Left lung (tissue), 4 donors: ENCODE measurements at regions not wholly inside any gene's neighbourhood (a gene's known extent, or its start where the extent isn't known, plus 50 kb on each side); places are given as distances from the start of the nearest gene placed in this dataset.

ENCODE experiments used
- ATAC-seq: fragments of 200-7000 bp; cut with Tn5 transposase; one replicate; pipeline ENCODE4 v1.9.1; 2020; ENCODE audit warnings: moderate library complexity
- DNase-seq, 4 donors: peaks; one replicate each; pipeline ENCODE4 v3.0.0-alpha.2; 2013 to 2020
- H3K27ac ChIP-seq, 2 donors: fragments of 200-600 bp; sonication (generic) in 1 of 2; one replicate each; pipeline versions ENCODE4 v1.5.0 to v1.8.0; 2020 to 2021
- H3K27me3 ChIP-seq, 2 donors: fragments of 200-600 bp; sonication (generic) in 1 of 2; one replicate each; pipeline versions ENCODE4 v1.5.0 to v1.8.0; 2020 to 2021
- H3K36me3 ChIP-seq, 2 donors: fragments of 200-600 bp; sonication (generic) in 1 of 2; one replicate each; pipeline versions ENCODE4 v1.5.0 to v1.8.0; 2020 to 2021
- H3K4me1 ChIP-seq, 2 donors: fragments of 200-600 bp; one replicate each; pipeline ENCODE4 v1.8.0; 2021
- H3K4me3 ChIP-seq, 2 donors: fragments of 200-600 bp; sonication (generic) in 1 of 2; one replicate each; pipeline versions ENCODE4 v1.5.0 to v1.8.0; 2020 to 2021; ENCODE audit warnings: mild to moderate bottlenecking in 1 of 2
- H3K9me3 ChIP-seq, 2 donors: fragments of 200-600 bp; sonication (generic) in 1 of 2; one replicate each; pipeline versions ENCODE4 v1.5.0 to v1.8.0; 2020 to 2021
- intact Hi-C, 2 donors: fragments of 100-400 bp; cut with DNase I; formaldehyde crosslinking; loops; one replicate each; pipeline versions ENCODE4 v1.11.2 to v1.14.2; 2022
- TF ChIP-seq, protein P1 (sequence below), 2 donors: fragments of 200-600 bp; sonication (generic) in 1 of 2; IDR thresholded peaks; one replicate each; pipeline versions ENCODE4 v1.5.0 to v1.8.0; 2021; ENCODE audit warnings: antibody characterized with exemption in 2 of 2
- donor health status: DM: no; HTN: yes; CAD: no.
- donor health status: DM: no; HTN: no; CAD: no.

- TF ChIP-seq, protein P1, sequence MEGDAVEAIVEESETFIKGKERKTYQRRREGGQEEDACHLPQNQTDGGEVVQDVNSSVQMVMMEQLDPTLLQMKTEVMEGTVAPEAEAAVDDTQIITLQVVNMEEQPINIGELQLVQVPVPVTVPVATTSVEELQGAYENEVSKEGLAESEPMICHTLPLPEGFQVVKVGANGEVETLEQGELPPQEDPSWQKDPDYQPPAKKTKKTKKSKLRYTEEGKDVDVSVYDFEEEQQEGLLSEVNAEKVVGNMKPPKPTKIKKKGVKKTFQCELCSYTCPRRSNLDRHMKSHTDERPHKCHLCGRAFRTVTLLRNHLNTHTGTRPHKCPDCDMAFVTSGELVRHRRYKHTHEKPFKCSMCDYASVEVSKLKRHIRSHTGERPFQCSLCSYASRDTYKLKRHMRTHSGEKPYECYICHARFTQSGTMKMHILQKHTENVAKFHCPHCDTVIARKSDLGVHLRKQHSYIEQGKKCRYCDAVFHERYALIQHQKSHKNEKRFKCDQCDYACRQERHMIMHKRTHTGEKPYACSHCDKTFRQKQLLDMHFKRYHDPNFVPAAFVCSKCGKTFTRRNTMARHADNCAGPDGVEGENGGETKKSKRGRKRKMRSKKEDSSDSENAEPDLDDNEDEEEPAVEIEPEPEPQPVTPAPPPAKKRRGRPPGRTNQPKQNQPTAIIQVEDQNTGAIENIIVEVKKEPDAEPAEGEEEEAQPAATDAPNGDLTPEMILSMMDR (IDR thresholded peaks at IDR 0.05), result no peak
- DNase-seq, result no peak
- H3K4me3 ChIP-seq, result no peak overlapping the region
- H3K27me3 ChIP-seq, result no peaks in the 10 kb centered on the region
- ATAC-seq, result no peak
- no peaks in the 10 kb centered on the region for H3K36me3 ChIP-seq
- no peaks in the 10 kb centered on the region for H3K9me3 ChIP-seq
- no peaks in the 10 kb centered on the region for H3K4me1 ChIP-seq
- no peak overlapping the region for H3K27ac ChIP-seq
- intact Hi-C loops, result no loop called here
Measured at GRCh38 chr6:165926378-165926777, 241.3 kb downstream of the TBXT start.

DNA sequence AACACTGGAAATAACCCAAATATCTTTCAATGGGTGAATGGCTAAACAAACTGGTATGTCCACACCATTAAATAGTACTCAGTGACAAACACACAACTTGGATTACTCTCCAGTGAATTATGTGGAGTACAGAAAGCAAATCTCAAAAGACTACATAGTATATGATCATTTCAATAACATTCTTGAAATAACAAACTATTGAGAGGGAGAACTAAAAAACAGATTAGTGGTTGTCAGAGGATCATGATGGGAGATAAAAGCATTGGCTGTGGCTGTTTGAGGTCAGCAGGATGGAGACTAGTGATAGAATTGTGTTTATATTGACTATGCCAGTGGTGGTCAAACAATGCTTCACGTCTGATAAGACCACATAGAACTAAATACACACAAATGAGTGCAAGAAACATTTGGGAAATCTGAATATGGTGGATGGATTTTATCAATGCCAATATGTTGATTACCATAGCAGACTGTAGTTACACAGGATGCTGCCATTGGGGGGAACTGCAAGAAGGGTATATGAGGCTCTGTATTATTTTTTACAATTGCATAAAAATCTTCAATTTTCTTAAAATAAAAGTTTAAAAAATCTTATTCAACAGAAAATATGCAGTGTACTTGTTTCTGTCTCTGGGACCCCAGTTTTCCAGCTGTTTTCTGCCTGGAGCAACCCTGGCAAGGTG, 242.0 kb downstream of the TBXT start:
- H3K27me3 ChIP-seq, result no peaks in the 10 kb centered on the region
- TF ChIP-seq, protein P1 (IDR thresholded peaks at IDR 0.05), result no peak
- no peaks in the 10 kb centered on the region for H3K4me1 ChIP-seq
- no peak overlapping the region for H3K27ac ChIP-seq
- intact Hi-C loops, result no loop called here
- no peaks in the 10 kb centered on the region for H3K36me3 ChIP-seq
- H3K9me3 ChIP-seq, result no peaks in the 10 kb centered on the region
- DNase-seq (no peak), ATAC-seq (no peak)
- H3K4me3 ChIP-seq, result no peak overlapping the region

DNA sequence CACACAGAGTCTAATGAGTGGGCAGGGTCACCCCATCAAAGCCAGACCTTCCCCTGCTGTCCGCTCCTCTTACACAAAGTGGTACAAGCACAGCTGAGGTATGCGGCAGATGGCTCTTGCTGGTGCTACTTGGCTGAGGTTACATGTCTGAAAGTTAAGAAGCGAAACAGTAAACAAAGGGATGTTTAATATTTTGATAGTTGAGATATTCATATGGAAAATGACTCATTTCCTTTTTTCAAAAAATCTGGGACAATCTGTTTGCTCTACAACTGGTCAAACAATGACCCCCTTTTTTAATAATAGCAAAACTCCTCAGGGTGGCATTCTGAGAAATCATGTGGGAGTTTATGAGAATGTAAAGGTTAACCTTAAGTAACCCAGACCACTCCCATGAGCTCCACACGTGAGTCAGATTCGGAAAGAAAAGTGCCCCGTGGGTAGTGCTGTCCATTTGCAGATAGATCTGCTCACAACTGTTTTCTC, 245.3 kb downstream of the TBXT start:
- TF ChIP-seq, protein P1 (IDR thresholded peaks at IDR 0.05), result no peak
- ATAC-seq, result no peak
- no peaks in the 10 kb centered on the region for H3K4me1 ChIP-seq
- no peak overlapping the region for H3K27ac ChIP-seq
- no peak for DNase-seq
- no peak overlapping the region for H3K4me3 ChIP-seq
- H3K27me3 ChIP-seq, result no peaks in the 10 kb centered on the region
- intact Hi-C loops, result no loop called here
- no peaks in the 10 kb centered on the region for H3K9me3 ChIP-seq
- H3K36me3 ChIP-seq, result no peaks in the 10 kb centered on the region

- H3K27ac ChIP-seq, result no peak overlapping the region
- ATAC-seq (no peak), DNase-seq (no peak)
- no peaks in the 10 kb centered on the region for H3K4me1 ChIP-seq
- H3K27me3 ChIP-seq, result no peaks in the 10 kb centered on the region
- H3K4me3 ChIP-seq, result no peak overlapping the region
- no peaks in the 10 kb centered on the region for H3K36me3 ChIP-seq
- intact Hi-C loops, result no loop called here
- H3K9me3 ChIP-seq, result no peaks in the 10 kb centered on the region
- TF ChIP-seq, protein P1 (IDR thresholded peaks at IDR 0.05), result no peak
Measured at GRCh38 chr6:165920896-165921671, 246.6 kb downstream of the TBXT start.

- Histone ChIP-seq H3K27ac (no peak overlapping the region), H3K27me3 (no peaks in the 10 kb centered on the region), H3K4me1 (no peaks in the 10 kb centered on the region), H3K36me3 (no peaks in the 10 kb centered on the region), H3K4me3 (no peak overlapping the region), H3K9me3 (no peaks in the 10 kb centered on the region)
- intact Hi-C loops, result no loop called here
- DNase-seq (peak in 1 of 4 donors; percentile 66), ATAC-seq (no peak)
- TF ChIP-seq, protein P1 (IDR thresholded peaks at IDR 0.05), result no peak
Measured at GRCh38 chr6:165917576-165917975, 250.1 kb downstream of the TBXT start.
